ENCODE measurements at regions not wholly inside any gene's neighbourhood (a gene's known extent, or its start where the extent isn't known, plus 50 kb on each side); places are given as distances from the start of the nearest gene placed in this dataset.

DNA sequence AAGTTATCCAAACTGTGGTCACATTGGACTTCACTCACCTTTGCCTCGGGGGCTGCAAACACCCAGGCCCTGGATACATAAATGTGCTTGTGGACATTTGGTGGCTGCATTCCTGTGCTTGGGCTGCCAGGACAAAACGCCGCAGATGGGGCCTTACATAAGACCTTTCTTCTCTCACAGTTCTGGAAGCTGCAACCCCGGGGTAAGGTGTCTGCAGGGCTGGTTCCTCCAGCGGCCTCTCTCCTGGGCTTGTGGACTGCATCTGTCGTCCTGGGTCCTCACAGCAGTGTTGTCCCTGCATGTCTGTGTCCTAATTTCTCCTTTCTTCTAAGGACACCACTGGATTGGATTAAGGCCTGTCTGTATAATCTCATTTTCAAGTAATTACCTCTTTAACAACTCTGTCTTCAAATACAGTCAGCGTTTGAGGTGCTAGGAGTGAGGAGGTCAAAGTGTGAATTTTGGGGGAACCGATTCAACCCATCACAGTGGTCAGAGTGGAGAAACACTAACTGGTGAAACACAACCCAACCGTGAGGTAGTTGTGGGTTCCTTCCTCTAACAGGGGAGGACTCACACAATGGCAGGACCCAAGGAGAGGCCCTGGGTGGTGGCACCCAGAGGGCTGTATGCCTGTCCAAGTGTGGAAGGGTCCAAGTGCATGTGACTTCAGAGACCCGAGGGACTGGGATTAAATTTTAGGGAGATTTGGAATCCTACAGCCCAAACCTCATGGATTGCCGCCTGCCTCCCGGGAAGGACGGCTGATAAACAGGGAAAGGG, 415.6 kb downstream of the IRX2 start:
- no peaks in the 10 kb centered on the region for H3K9me3 ChIP-seq (ENCODE audit: insufficient read depth, low read length)

GRCh38 chr5:2335125-2335732, 416.2 kb downstream of the IRX2 start:
- Histone ChIP-seq H3K36me3 (ENCODE audit: low read length) (no peaks in the 10 kb centered on the region), H3K79me2 (ENCODE audit: insufficient read depth, low read length) (no peaks in the 10 kb centered on the region), H3K4me3 (ENCODE audit: insufficient read depth, low read length, poor library complexity, severe bottlenecking) (no peak overlapping the region), H3K27me3 (ENCODE audit: low read length) (no peaks in the 10 kb centered on the region), H3K4me2 (ENCODE audit: low read depth, low read length, poor library complexity, severe bottlenecking) (no peak overlapping the region), H3K9ac (ENCODE audit: low read length) (no peak overlapping the region), H3F3A (ENCODE audit: insufficient read depth) (no peaks in the 10 kb centered on the region), H4K20me1 (ENCODE audit: low read depth, low read length) (no peaks in the 10 kb centered on the region), H2AFZ (ENCODE audit: low read depth, low read length, severe bottlenecking) (no peak overlapping the region), H3K9me3 (ENCODE audit: insufficient read depth, low read length) (no peaks in the 10 kb centered on the region), H3K27ac (ENCODE audit: low read depth, low read length) (no peak overlapping the region), H3K9me2 (replicated peaks; ENCODE audit: insufficient read depth, low read length) (no peaks in the 10 kb centered on the region)
- no peak for TF ChIP-seq CTCF (IDR thresholded peaks at IDR 0.05; ENCODE audit: insufficient read depth, low read length, poor library complexity, severe bottlenecking)
- TF ChIP-seq EZH2phosphoT487 (conservative IDR thresholded peaks at IDR 0.05; ENCODE audit: low read length), result no peak

More for the DNA sequence above, 415.6 kb downstream of the IRX2 start:
- Histone ChIP-seq H3K4me3 (ENCODE audit: insufficient read depth, low read length, poor library complexity, severe bottlenecking) (no peak overlapping the region), H3K9ac (ENCODE audit: low read length) (no peak overlapping the region), H3K4me2 (ENCODE audit: low read depth, low read length, poor library complexity, severe bottlenecking) (no peak overlapping the region), H3K79me2 (ENCODE audit: insufficient read depth, low read length) (no peaks in the 10 kb centered on the region), H3K27ac (ENCODE audit: low read depth, low read length) (no peak overlapping the region), H4K20me1 (ENCODE audit: low read depth, low read length) (no peaks in the 10 kb centered on the region), H3K27me3 (ENCODE audit: low read length) (no peaks in the 10 kb centered on the region), H3F3A (ENCODE audit: insufficient read depth) (no peaks in the 10 kb centered on the region), H3K36me3 (ENCODE audit: low read length) (no peaks in the 10 kb centered on the region), H3K9me2 (replicated peaks; ENCODE audit: insufficient read depth, low read length) (no peaks in the 10 kb centered on the region), H2AFZ (ENCODE audit: low read depth, low read length, severe bottlenecking) (no peak overlapping the region)
- no peak for TF ChIP-seq EZH2phosphoT487 (conservative IDR thresholded peaks at IDR 0.05; ENCODE audit: low read length)
- no peak for TF ChIP-seq CTCF (IDR thresholded peaks at IDR 0.05; ENCODE audit: insufficient read depth, low read length, poor library complexity, severe bottlenecking)

- Histone ChIP-seq H3F3A (ENCODE audit: insufficient read depth) (no peaks in the 10 kb centered on the region), H3K36me3 (ENCODE audit: low read length) (no peaks in the 10 kb centered on the region), H3K9me2 (replicated peaks; ENCODE audit: insufficient read depth, low read length) (no peaks in the 10 kb centered on the region), H3K9ac (ENCODE audit: low read length) (no peak overlapping the region), H3K4me2 (ENCODE audit: low read depth, low read length, poor library complexity, severe bottlenecking) (no peak overlapping the region), H3K4me3 (ENCODE audit: insufficient read depth, low read length, poor library complexity, severe bottlenecking) (no peak overlapping the region), H2AFZ (ENCODE audit: low read depth, low read length, severe bottlenecking) (no peak overlapping the region), H3K79me2 (ENCODE audit: insufficient read depth, low read length) (no peaks in the 10 kb centered on the region), H3K9me3 (ENCODE audit: insufficient read depth, low read length) (no peaks in the 10 kb centered on the region), H3K27ac (ENCODE audit: low read depth, low read length) (no peak overlapping the region), H3K27me3 (ENCODE audit: low read length) (no peaks in the 10 kb centered on the region), H4K20me1 (ENCODE audit: low read depth, low read length) (no peaks in the 10 kb centered on the region)
- TF ChIP-seq EZH2phosphoT487 (conservative IDR thresholded peaks at IDR 0.05; ENCODE audit: low read length) (no peak), CTCF (IDR thresholded peaks at IDR 0.05; ENCODE audit: insufficient read depth, low read length, poor library complexity, severe bottlenecking) (no peak)
Observed at GRCh38 chr5:2334719-2335118, 416.8 kb downstream of the IRX2 start.
